ENCODE measurements at regions not wholly inside any gene's neighbourhood (a gene's known extent, or its start where the extent isn't known, plus 50 kb on each side); places are given as distances from the start of the nearest gene placed in this dataset.
A peak's percentile ranks its signal among the peaks of the same experiment; 100 is the strongest.

- no peak overlapping the region for H2AFZ ChIP-seq (ENCODE audit: low read length)
- no peaks in the 10 kb centered on the region for H3K4me1 ChIP-seq (ENCODE audit: control insufficient read depth, extremely low read depth, insufficient read depth, low read length)
- H4K20me1 ChIP-seq (ENCODE audit: control insufficient read depth, extremely low read depth, insufficient read depth, low read length) = no peaks in the 10 kb centered on the region
- H3K9ac ChIP-seq (ENCODE audit: insufficient read depth, low read length) = no peak overlapping the region
- no peaks in the 10 kb centered on the region for H3K79me2 ChIP-seq (ENCODE audit: control insufficient read depth, insufficient read depth, low read length)
- H3K27me3 ChIP-seq (ENCODE audit: control insufficient read depth, insufficient read depth, low read length) = no peaks in the 10 kb centered on the region
- TF ChIP-seq CTCF (conservative IDR thresholded peaks at IDR 0.05 in 1 of 2, IDR thresholded peaks at IDR 0.05 in 1 of 2; ENCODE audit: low read depth in 1 of 2, low read length in 2 of 2) (no peak), EZH2 (IDR thresholded peaks at IDR 0.05; ENCODE audit: low read length, missing control alignments) (no peak)
- H3K4me2 ChIP-seq (ENCODE audit: extremely low read depth, insufficient read depth, low read length) = no peak overlapping the region
- H3K4me3 ChIP-seq (replicated peaks in 1 of 4; ENCODE audit: control extremely low read depth in 1 of 4, insufficient read depth in 1 of 4, low read depth in 3 of 4, low read length in 4 of 4) = no peak overlapping the region
- DNase-seq (ENCODE audit: low read depth in 2 of 2) = peak in 1 of 2 donors; percentile 20
- no peaks in the 10 kb centered on the region for H3K9me3 ChIP-seq (ENCODE audit: control insufficient read depth, insufficient read depth, low read depth, low read length)
- no peak overlapping the region for H3K27ac ChIP-seq (ENCODE audit: insufficient read depth, low read length)
- no peaks in the 10 kb centered on the region for H3K36me3 ChIP-seq (ENCODE audit: control insufficient read depth, insufficient read depth, low read length)
Measured at GRCh38 chr12:108447168-108447832, 67.8 kb upstream of the FICD start.

GRCh38 chr12:108446766-108447165, 68.3 kb upstream of the FICD start:
- no peak for TF ChIP-seq CTCF (conservative IDR thresholded peaks at IDR 0.05 in 1 of 2, IDR thresholded peaks at IDR 0.05 in 1 of 2; ENCODE audit: low read depth in 1 of 2, low read length in 2 of 2)
- Histone ChIP-seq H3K4me2 (ENCODE audit: extremely low read depth, insufficient read depth, low read length) (no peak overlapping the region), H3K9me3 (ENCODE audit: control insufficient read depth, insufficient read depth, low read depth, low read length) (no peaks in the 10 kb centered on the region), H3K27me3 (ENCODE audit: control insufficient read depth, insufficient read depth, low read length) (no peaks in the 10 kb centered on the region), H3K79me2 (ENCODE audit: control insufficient read depth, insufficient read depth, low read length) (no peaks in the 10 kb centered on the region), H3K27ac (ENCODE audit: insufficient read depth, low read length) (no peak overlapping the region), H3K4me3 (replicated peaks in 1 of 4; ENCODE audit: control extremely low read depth in 1 of 4, insufficient read depth in 1 of 4, low read depth in 3 of 4, low read length in 4 of 4) (no peak overlapping the region), H2AFZ (ENCODE audit: low read length) (no peak overlapping the region), H4K20me1 (ENCODE audit: control insufficient read depth, extremely low read depth, insufficient read depth, low read length) (no peaks in the 10 kb centered on the region), H3K36me3 (ENCODE audit: control insufficient read depth, insufficient read depth, low read length) (no peaks in the 10 kb centered on the region), H3K4me1 (ENCODE audit: control insufficient read depth, extremely low read depth, insufficient read depth, low read length) (no peaks in the 10 kb centered on the region), H3K9ac (ENCODE audit: insufficient read depth, low read length) (no peak overlapping the region)
- no peak for DNase-seq (ENCODE audit: low read depth in 2 of 2)

- no peaks in the 10 kb centered on the region for H4K20me1 ChIP-seq (ENCODE audit: control insufficient read depth, extremely low read depth, insufficient read depth, low read length)
- no peak overlapping the region for H3K27ac ChIP-seq (ENCODE audit: insufficient read depth, low read length)
- H3K27me3 ChIP-seq (ENCODE audit: control insufficient read depth, insufficient read depth, low read length) = no peaks in the 10 kb centered on the region
- no peaks in the 10 kb centered on the region for H3K79me2 ChIP-seq (ENCODE audit: control insufficient read depth, insufficient read depth, low read length)
- H3K4me3 ChIP-seq (replicated peaks in 1 of 4; ENCODE audit: control extremely low read depth in 1 of 4, insufficient read depth in 1 of 4, low read depth in 3 of 4, low read length in 4 of 4) = no peak overlapping the region
- no peaks in the 10 kb centered on the region for H3K9me3 ChIP-seq (ENCODE audit: control insufficient read depth, insufficient read depth, low read depth, low read length)
- no peak for DNase-seq (ENCODE audit: low read depth in 2 of 2)
- H2AFZ ChIP-seq (ENCODE audit: low read length) = no peak overlapping the region
- no peaks in the 10 kb centered on the region for H3K36me3 ChIP-seq (ENCODE audit: control insufficient read depth, insufficient read depth, low read length)
- TF ChIP-seq EZH2 (IDR thresholded peaks at IDR 0.05; ENCODE audit: low read length, missing control alignments) (no peak), CTCF (conservative IDR thresholded peaks at IDR 0.05 in 1 of 2, IDR thresholded peaks at IDR 0.05 in 1 of 2; ENCODE audit: low read depth in 1 of 2, low read length in 2 of 2) (no peak)
- no peak overlapping the region for H3K4me2 ChIP-seq (ENCODE audit: extremely low read depth, insufficient read depth, low read length)
- no peak overlapping the region for H3K9ac ChIP-seq (ENCODE audit: insufficient read depth, low read length)
- no peaks in the 10 kb centered on the region for H3K4me1 ChIP-seq (ENCODE audit: control insufficient read depth, extremely low read depth, insufficient read depth, low read length)
Measured at GRCh38 chr12:108442910-108443309, 72.2 kb upstream of the FICD start.
